SK-N-SH treated with all-trans-retinoic acid at 6 μM for 48 hours (cell line): ENCODE measurements at regions not wholly inside any gene's neighbourhood (a gene's known extent, or its start where the extent isn't known, plus 50 kb on each side); places are given as distances from the start of the nearest gene placed in this dataset.

Experiments
- ATAC-seq: fragments of 200-7000 bp; cut with Tn5 transposase; 3 replicates; pipeline ENCODE4 v1.9.1; 2020; ENCODE audit warnings: mild to moderate bottlenecking, moderate library complexity
- ARNTL ChIP-seq: fragments of 450-650 bp; formaldehyde crosslinking; IDR thresholded peaks from 2 replicates; pipeline ENCODE4 v1.5.0; 2020; ENCODE audit warnings: low read depth, mild to moderate bottlenecking, moderate library complexity, borderline replicate concordance
- BACH2 ChIP-seq: fragments of 250-450 bp; sonication (Bioruptor Pico); IDR thresholded peaks from 2 replicates; pipeline ENCODE4 v1.9.0; 2021; ENCODE audit warnings: mild to moderate bottlenecking, borderline replicate concordance
- CSDC2 ChIP-seq: fragments of 250-450 bp; sonication (Bioruptor Pico); IDR thresholded peaks from 2 replicates; pipeline ENCODE4 v1.5.0; 2020; ENCODE audit warnings: mild to moderate bottlenecking, moderate library complexity
- ESRRG ChIP-seq: fragments of 250-450 bp; sonication (Bioruptor Pico); IDR thresholded peaks from 2 replicates; pipeline ENCODE4 v1.6.1; 2021; ENCODE audit warnings: mild to moderate bottlenecking
- ISL1 ChIP-seq: fragments of 250-450 bp; sonication (Bioruptor Pico); IDR thresholded peaks from 2 replicates; pipeline ENCODE4 v2.1.2; 2022; ENCODE audit warnings: mild to moderate bottlenecking, moderate library complexity
- OSR1 ChIP-seq: fragments of 250-450 bp; sonication (Bioruptor Pico); IDR thresholded peaks from 2 replicates; pipeline ENCODE4 v1.8.0; 2022; ENCODE audit warnings: moderate library complexity, mild to moderate bottlenecking, inconsistent platforms
- PPARA ChIP-seq: fragments of 250-450 bp; sonication (Bioruptor Pico); IDR thresholded peaks from 2 replicates; pipeline ENCODE4 v1.5.0; 2020; ENCODE audit warnings: mild to moderate bottlenecking, borderline replicate concordance
- RARB ChIP-seq: fragments of 250-450 bp; sonication (Bioruptor Pico); IDR thresholded peaks from 2 replicates; pipeline ENCODE4 v1.8.0; 2021; ENCODE audit warnings: mild to moderate bottlenecking, moderate library complexity
- SNAI2 ChIP-seq: fragments of 250-450 bp; sonication (Bioruptor Pico); IDR thresholded peaks from 2 replicates; pipeline ENCODE4 v1.5.0; 2020; ENCODE audit warnings: mild to moderate bottlenecking, moderate library complexity
- TCF4 ChIP-seq: fragments of 250-450 bp; sonication (Bioruptor Pico); IDR thresholded peaks from 2 replicates; pipeline ENCODE4 v1.8.0; 2021; ENCODE audit warnings: mild to moderate bottlenecking, moderate library complexity, borderline replicate concordance
- TOX ChIP-seq: fragments of 250-450 bp; sonication (Bioruptor Pico); IDR thresholded peaks from 2 replicates; pipeline ENCODE4 v1.8.0; 2021; ENCODE audit warnings: mild to moderate bottlenecking, moderate library complexity, borderline replicate concordance
- ZC3H10 ChIP-seq: fragments of 250-450 bp; sonication (Bioruptor Pico); IDR thresholded peaks from 2 replicates; pipeline ENCODE4 v1.5.1; 2021; ENCODE audit warnings: mild to moderate bottlenecking, moderate library complexity
- ZFP3 ChIP-seq: fragments of 250-450 bp; sonication (Bioruptor Pico); IDR thresholded peaks from 2 replicates; pipeline ENCODE4 v1.5.0; 2020; ENCODE audit warnings: mild to moderate bottlenecking, moderate library complexity
- ZFP30 ChIP-seq: fragments of 450-650 bp; formaldehyde crosslinking; IDR thresholded peaks from 2 replicates; pipeline ENCODE4 v1.5.0; 2022; ENCODE audit warnings: mild to moderate bottlenecking, moderate library complexity
- ZNF565 ChIP-seq: fragments of 450-650 bp; formaldehyde crosslinking; conservative IDR thresholded peaks from 2 replicates; pipeline ENCODE4 v1.5.0; 2020; ENCODE audit warnings: low read depth, mild to moderate bottlenecking, moderate library complexity
- ZNF70 ChIP-seq: fragments of 450-650 bp; formaldehyde crosslinking; IDR thresholded peaks from 2 replicates; pipeline ENCODE4 v1.5.0; 2020; ENCODE audit warnings: mild to moderate bottlenecking, moderate library complexity
- ZNF8 ChIP-seq: fragments of 450-650 bp; formaldehyde crosslinking; IDR thresholded peaks from 2 replicates; pipeline ENCODE4 v1.5.0; 2020; ENCODE audit warnings: mild to moderate bottlenecking, moderate library complexity
- TF ChIP-seq, protein P1 (sequence below): fragments of 250-450 bp; sonication (Bioruptor Pico); IDR thresholded peaks from 2 replicates; pipeline ENCODE4 v1.8.0; 2020; ENCODE audit warnings: mild to moderate bottlenecking, moderate library complexity, borderline replicate concordance
- TF ChIP-seq, protein P2 (sequence below): fragments of 250-450 bp; sonication (Bioruptor Pico); IDR thresholded peaks from 2 replicates; pipeline ENCODE4 v1.5.0; 2020; ENCODE audit warnings: mild to moderate bottlenecking, moderate library complexity
- TF ChIP-seq, protein P3 (sequence below): fragments of 250-450 bp; sonication (Bioruptor Pico); IDR thresholded peaks from 2 replicates; pipeline ENCODE4 v1.8.0; 2021; ENCODE audit warnings: low read depth, mild to moderate bottlenecking, moderate library complexity, borderline replicate concordance
- TF ChIP-seq, protein P4 (sequence below): fragments of 250-450 bp; sonication (Bioruptor Pico); IDR thresholded peaks from 2 replicates; pipeline ENCODE4 v1.5.1; 2021; ENCODE audit warnings: mild to moderate bottlenecking, moderate library complexity

DNA sequence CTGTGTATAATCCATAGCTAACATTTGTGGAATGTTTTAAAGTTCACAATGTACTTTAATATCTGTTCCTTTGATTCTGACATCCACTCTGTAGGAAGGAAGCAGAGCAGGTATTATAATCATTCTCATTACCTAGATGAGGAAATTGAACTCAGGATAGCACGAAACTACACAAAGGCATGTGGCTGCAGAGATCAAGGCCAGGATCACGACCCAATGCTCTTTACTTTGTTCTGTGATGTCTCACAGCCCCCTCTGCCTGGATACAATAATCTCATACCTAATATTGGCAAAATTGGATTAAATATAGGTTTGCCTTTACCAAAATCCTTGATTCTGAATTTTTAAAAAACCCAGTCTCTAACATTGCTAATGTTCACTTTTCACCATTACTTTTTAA is 298.0 kb upstream of the KITLG start:
- ATAC-seq = no peak
- TF ChIP-seq, protein P1, sequence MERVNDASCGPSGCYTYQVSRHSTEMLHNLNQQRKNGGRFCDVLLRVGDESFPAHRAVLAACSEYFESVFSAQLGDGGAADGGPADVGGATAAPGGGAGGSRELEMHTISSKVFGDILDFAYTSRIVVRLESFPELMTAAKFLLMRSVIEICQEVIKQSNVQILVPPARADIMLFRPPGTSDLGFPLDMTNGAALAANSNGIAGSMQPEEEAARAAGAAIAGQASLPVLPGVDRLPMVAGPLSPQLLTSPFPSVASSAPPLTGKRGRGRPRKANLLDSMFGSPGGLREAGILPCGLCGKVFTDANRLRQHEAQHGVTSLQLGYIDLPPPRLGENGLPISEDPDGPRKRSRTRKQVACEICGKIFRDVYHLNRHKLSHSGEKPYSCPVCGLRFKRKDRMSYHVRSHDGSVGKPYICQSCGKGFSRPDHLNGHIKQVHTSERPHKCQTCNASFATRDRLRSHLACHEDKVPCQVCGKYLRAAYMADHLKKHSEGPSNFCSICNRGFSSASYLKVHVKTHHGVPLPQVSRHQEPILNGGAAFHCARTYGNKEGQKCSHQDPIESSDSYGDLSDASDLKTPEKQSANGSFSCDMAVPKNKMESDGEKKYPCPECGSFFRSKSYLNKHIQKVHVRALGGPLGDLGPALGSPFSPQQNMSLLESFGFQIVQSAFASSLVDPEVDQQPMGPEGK = no peak
- TF ChIP-seq, protein P2, sequence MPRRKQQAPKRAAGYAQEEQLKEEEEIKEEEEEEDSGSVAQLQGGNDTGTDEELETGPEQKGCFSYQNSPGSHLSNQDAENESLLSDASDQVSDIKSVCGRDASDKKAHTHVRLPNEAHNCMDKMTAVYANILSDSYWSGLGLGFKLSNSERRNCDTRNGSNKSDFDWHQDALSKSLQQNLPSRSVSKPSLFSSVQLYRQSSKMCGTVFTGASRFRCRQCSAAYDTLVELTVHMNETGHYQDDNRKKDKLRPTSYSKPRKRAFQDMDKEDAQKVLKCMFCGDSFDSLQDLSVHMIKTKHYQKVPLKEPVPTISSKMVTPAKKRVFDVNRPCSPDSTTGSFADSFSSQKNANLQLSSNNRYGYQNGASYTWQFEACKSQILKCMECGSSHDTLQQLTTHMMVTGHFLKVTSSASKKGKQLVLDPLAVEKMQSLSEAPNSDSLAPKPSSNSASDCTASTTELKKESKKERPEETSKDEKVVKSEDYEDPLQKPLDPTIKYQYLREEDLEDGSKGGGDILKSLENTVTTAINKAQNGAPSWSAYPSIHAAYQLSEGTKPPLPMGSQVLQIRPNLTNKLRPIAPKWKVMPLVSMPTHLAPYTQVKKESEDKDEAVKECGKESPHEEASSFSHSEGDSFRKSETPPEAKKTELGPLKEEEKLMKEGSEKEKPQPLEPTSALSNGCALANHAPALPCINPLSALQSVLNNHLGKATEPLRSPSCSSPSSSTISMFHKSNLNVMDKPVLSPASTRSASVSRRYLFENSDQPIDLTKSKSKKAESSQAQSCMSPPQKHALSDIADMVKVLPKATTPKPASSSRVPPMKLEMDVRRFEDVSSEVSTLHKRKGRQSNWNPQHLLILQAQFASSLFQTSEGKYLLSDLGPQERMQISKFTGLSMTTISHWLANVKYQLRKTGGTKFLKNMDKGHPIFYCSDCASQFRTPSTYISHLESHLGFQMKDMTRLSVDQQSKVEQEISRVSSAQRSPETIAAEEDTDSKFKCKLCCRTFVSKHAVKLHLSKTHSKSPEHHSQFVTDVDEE = no peak
- TF ChIP-seq TOX (CRISPR knock-in tag) = no peak

DNA sequence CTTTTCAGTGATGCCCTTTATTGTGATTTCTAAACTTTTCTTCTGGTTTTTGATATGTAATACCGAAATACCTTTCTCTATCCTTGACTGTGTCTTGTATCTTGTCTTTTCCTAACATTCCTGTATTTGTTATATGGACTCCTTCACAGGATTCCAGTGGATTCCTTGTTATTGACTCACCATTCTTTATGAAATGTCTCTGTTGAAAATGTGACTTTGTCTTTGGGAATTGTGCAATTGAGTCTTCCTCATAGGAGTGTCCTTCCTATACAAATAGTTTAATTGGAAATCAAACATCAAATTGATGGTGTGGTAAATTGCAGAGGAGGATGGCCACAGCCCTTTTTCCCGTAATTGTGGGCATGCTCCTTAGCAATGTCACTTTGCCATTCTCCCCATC is 296.6 kb upstream of the KITLG start:
- ATAC-seq = no peak
- TF ChIP-seq ZFP30 (CRISPR knock-in tag) = no peak
- no peak for TF ChIP-seq ARNTL (CRISPR knock-in tag)
- TF ChIP-seq ZFP3 = no peak
- TF ChIP-seq, protein P2 = no peak
- TF ChIP-seq BACH2 (CRISPR knock-in tag) = no peak
- TF ChIP-seq, protein P3, sequence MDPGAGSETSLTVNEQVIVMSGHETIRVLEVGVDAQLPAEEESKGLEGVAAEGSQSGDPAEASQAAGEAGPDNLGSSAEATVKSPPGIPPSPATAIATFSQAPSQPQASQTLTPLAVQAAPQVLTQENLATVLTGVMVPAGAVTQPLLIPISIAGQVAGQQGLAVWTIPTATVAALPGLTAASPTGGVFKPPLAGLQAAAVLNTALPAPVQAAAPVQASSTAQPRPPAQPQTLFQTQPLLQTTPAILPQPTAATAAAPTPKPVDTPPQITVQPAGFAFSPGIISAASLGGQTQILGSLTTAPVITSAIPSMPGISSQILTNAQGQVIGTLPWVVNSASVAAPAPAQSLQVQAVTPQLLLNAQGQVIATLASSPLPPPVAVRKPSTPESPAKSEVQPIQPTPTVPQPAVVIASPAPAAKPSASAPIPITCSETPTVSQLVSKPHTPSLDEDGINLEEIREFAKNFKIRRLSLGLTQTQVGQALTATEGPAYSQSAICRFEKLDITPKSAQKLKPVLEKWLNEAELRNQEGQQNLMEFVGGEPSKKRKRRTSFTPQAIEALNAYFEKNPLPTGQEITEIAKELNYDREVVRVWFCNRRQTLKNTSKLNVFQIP (CRISPR knock-in tag) = no peak
- TF ChIP-seq CSDC2 = no peak
- TF ChIP-seq TCF4 (CRISPR knock-in tag) = no peak
- TF ChIP-seq TOX (CRISPR knock-in tag) = no peak
- TF ChIP-seq OSR1 (CRISPR knock-in tag) = no peak
- no peak for TF ChIP-seq SNAI2 (CRISPR knock-in tag)
- no peak for TF ChIP-seq ZNF8 (CRISPR knock-in tag)
- TF ChIP-seq RARB (CRISPR knock-in tag) = no peak
- TF ChIP-seq ISL1 = no peak

DNA sequence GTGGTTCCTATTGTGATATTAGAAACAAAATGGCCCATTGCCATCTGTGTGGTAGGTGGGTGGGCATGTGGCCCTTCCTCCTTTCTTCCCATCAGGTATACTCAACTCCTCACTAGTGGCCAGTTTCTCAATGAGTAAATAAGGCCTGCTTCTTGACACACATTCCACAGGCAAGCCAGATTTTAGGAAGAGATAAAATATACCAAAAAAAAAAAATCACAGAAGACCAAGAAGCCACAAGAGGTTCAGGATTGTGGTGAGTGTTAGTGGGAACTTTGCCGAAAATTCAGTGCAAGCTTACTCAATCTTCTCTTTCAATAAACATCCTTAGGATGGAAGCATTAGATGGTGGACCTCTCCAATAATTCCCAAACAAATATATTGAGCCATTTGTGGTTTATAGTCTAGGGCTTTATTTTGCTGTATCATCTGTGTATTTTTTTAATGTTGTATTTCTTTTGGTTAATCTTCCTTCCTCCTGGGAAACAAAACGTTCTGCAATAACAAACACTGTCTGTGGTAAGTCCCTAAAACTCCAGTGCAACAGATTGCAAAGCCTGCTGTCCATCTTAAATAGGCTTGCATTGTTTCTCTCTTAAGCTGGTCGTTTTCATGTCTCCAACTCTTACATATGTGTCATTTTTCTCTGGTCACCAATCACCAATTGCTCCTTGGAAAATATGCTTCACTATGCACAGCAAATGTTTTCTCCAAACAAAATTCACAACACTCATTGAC is 289.9 kb upstream of the KITLG start:
- ATAC-seq = no peak
- TF ChIP-seq OSR1 (CRISPR knock-in tag) (no peak), ZNF8 (CRISPR knock-in tag) (no peak)

DNA sequence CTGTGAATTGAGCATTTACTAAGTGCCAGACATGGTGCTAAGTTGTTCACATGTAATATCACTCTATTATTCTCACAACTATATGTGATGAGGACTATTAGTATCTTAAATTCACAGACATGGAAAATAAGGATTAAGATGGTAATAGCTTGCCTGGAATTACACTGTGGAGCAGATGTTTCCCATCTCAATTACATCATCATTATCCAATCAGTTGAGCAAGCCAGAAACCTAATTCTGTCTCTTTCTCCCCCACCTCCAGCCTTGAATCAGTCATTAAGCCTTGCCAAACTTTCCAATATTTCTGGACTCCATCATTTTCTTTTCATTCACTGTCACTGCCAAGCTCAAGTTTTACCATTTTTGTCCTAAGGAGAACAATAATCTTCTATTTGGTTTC is 287.8 kb upstream of the KITLG start:
- no peak for ATAC-seq
- TF ChIP-seq OSR1 (CRISPR knock-in tag) = no peak
- TF ChIP-seq, protein P1 = no peak
- TF ChIP-seq, protein P4, sequence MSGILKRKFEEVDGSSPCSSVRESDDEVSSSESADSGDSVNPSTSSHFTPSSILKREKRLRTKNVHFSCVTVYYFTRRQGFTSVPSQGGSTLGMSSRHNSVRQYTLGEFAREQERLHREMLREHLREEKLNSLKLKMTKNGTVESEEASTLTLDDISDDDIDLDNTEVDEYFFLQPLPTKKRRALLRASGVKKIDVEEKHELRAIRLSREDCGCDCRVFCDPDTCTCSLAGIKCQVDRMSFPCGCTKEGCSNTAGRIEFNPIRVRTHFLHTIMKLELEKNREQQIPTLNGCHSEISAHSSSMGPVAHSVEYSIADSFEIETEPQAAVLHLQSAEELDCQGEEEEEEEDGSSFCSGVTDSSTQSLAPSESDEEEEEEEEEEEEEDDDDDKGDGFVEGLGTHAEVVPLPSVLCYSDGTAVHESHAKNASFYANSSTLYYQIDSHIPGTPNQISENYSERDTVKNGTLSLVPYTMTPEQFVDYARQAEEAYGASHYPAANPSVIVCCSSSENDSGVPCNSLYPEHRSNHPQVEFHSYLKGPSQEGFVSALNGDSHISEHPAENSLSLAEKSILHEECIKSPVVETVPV (CRISPR knock-in tag) = no peak
- no peak for TF ChIP-seq TCF4 (CRISPR knock-in tag)
- TF ChIP-seq PPARA = no peak
- no peak for TF ChIP-seq ZNF70
- TF ChIP-seq ZC3H10 (CRISPR knock-in tag) = no peak
- TF ChIP-seq ISL1 = no peak
- TF ChIP-seq ESRRG (CRISPR knock-in tag) = no peak
- no peak for TF ChIP-seq ARNTL (CRISPR knock-in tag)
- TF ChIP-seq BACH2 (CRISPR knock-in tag) = no peak
- no peak for TF ChIP-seq TOX (CRISPR knock-in tag)
- no peak for TF ChIP-seq ZFP30 (CRISPR knock-in tag)
- no peak for TF ChIP-seq SNAI2 (CRISPR knock-in tag)
- TF ChIP-seq ZFP3 = no peak
- TF ChIP-seq ZNF565 (CRISPR knock-in tag) = no peak
